ENCODE measurements at regions not wholly inside any gene's neighbourhood (a gene's known extent, or its start where the extent isn't known, plus 50 kb on each side); places are given as distances from the start of the nearest gene placed in this dataset.

DNA sequence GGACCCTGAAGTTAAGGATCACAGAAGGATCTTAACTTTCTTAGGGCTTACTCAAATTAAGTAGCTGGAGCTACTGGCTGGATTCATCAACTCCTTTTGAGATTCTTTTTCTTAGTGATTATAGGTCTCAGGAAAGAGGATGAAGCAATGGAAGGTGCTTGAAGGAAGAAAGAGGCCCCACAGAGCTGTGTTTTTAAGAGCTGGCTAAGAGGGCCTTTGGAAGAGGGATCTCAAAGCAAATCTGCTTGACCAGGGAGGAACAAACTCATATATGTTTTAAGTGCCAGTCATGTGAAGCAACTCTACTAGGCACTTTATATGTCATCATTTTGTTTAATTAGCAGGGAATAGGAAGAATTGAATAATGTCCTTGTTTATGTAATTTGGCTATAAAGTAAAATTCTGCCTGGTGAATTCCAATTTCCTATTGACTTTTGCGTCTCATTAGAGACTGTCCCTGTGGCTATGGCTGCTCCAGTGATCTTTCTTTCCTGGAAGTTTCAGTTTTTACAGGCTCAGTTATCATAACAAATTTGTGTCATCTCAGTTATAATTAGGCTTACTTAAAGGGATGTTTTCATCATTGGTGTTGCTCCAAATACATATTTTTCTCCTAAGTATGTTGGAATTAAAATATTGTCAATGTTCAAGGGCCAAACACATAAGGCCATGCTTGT, 222.8 kb upstream of the CITED2 start:
- FAIRE-seq = no peak

DNA sequence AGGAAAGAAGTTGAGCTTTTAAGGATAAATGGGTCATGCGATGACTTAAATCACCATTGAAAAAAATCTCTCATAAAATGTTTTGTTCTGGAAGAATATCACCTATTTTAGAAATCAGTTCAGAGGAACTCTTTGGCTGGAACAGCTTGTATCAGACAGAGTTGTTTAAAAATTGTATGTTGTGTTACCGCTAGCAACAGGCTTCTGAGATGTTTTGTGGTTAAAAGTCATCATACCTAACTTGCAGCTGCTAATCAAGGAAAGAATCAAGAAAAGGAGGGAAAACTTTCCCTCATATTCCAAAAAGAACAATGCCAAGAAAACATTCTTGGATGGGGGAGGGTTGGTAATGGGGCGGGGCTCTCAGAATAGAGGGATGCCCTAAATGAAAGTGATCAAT, 220.7 kb upstream of the CITED2 start:
- FAIRE-seq = no peak

DNA sequence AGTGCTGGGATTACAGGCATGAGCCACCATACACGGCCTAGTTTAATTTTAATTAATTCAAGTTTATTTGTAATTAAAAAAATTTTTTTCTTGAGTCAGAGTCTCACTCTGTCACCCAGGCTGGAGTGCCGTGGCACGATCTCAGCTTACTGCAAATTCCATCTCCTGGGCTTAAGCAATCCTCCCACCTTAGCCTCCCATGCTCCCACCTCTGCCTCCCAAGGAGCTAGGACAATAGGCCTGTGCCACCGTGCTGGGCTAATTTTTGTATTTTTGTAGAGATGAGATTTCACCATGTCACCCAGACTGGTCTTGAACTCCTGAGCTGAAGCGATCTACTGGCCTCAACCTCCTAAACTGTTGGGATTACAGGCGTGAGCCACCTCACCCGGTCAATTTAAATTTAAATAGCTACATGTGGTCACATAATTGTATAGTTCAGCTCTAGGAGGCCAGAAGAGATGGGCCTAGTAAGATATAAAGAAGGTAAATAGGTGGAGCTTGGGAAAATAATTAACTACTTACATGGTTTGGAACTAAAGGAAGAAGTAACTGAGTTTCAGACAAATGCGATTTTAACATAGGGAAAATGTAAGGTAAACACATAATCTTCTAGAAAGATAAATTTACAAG, 220.0 kb upstream of the CITED2 start:
- FAIRE-seq = no peak

DNA sequence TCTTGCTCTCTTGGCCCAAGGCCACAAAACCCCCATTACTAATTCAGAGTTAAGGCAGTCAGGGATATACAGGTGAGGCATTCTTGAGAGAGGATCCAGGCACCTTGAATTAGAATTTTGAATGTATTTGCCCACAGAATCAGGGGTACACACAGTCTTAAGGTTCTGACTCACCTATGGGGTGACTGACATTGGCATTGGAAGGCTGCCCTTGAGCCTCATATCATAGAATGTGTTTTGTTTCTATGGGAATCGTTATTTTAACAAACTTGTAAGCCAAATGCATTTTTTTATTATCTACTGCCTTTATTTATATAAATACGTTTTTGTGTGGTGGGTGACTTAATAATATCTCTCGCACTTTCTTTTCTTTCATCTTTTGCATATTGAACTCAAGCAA, 218.6 kb upstream of the CITED2 start:
- no peak for FAIRE-seq

DNA sequence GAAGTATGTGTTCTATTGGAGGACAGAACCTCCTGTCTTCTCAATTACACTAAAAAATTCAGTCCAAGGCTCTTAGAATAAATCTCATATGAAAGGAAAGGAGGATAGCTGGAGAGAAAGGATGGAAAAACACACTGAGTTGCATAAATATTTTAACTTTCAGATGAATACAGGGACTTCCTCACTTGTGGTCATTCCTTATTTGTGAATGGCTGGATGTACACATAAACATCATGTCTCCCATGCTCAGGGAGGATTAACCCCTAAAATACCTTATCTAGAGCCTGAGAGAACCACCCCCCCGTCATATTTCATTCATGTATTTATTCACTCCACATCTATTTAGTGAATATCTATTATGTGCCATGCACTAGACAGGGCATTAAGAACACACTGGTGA, 217.6 kb upstream of the CITED2 start:
- FAIRE-seq = no peak

DNA sequence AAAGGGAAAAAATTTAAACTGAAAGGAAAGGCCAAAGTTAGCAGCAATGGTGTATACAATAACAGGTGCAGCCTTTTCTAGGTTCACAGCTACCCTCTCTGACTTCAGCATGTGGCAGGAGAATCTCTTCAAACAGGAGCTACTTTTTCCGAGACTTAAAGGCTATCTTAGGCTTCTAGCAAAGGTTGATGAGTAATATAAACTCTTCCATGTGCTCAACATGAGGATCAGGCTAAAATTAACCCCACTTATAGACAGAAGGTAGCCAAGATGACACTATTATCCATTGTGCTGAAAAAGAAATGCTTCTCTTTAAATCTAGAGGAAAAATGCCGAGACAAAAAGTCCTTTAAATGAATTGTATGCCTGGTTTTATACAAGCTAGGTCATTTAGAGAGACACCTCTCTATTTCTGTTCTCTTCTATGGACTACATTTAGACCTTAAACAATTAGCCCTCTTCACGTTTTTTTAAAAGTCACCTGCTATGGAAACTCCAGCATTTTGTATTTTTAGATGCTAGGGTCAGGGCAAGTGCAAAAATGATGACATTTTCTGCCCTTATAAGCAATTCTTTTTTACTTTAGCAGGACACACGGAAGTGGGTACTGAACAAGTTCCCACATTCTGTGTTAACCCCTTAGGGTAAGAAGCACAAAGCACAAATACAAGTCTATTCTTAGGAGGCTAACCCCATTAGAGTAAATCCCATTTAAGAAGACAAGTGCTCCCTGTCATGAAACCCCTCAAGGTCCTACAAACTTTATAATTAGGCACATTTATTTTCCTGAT, 216.8 kb upstream of the CITED2 start:
- no peak for FAIRE-seq

DNA sequence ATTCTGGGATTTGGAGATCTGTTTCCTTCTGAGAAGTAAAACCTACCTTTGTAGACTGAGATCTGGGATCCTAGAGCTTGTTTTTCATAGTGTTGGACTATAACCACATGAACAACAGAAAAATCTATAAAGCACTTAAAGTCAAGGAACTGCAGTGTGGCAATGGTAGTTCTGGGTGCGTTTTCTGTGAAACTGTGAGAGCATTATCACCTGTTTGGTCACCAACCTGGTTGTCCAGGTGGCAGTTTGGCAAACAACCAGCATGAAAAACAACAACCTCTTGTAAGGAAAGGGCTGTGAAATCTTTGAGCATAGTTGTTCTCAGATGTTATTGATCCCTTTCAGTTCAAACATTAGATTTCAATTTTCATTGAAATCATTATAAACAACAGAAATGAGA, 215.8 kb upstream of the CITED2 start:
- FAIRE-seq = no peak

DNA sequence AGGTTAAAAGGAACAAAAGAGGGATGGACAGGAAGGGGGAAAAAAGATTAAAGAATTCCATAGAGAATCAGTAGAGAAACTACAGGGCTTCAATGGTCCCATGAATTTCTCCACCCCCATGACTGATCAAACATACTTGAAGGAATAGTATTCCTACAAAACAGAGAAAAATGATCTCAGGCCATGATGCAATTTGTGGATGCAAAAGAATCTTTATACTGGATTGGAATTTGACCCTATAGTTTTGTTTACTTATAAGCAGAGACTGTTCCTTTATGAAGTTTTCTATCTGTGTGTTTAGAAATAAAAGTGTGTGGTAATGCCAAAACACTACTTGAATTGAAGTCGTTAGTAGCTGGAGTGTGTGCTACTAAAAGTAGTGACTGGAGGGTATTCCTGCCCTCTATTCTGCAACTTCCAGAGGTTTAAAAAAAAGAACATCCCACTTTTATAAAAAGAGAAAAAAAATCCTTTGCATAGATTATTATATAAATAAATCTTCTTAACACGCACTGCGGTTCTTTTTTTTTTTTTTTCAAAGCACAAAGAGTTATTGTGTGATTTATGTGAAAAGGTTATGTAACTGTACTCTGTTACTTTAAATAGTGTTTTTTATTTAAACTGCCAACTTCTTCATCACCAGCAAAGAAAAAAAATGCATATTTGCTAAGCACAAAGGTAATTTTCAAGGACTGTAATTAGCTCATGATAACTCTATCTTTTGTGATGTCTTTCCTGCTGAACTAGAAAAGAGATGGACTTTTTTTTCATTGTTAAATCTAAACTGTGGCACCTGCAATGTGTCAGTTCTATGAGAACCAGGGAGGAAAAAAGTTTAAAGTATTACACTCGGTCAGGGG, 214.5 kb upstream of the CITED2 start:
- FAIRE-seq = no peak

DNA sequence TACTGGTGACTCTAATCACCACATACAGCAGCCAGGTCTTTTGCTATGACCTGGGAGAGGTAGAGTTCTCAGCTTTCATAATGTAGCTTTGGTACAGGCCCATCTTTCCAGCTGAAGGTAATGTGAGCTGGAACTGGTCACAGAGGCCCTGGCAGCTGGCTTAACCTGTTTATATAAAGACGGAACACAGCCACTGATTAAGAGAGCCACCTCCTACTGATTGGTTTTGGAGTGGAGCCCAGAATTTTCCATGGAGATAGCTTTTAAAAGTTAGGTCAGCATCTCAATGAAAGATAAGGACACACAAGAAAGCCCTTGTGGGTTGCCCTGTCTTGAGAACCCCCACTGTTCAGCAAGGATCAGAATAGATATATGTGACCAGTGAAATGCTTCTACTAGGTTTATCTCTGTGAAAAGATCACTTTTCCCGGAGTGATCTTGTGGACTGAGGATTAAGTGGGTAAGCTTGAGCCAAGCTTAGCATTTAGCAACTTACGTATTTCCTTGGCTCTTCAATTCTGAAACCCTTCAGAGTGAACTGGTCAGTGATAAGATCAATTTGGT, 213.7 kb upstream of the CITED2 start:
- FAIRE-seq = no peak

DNA sequence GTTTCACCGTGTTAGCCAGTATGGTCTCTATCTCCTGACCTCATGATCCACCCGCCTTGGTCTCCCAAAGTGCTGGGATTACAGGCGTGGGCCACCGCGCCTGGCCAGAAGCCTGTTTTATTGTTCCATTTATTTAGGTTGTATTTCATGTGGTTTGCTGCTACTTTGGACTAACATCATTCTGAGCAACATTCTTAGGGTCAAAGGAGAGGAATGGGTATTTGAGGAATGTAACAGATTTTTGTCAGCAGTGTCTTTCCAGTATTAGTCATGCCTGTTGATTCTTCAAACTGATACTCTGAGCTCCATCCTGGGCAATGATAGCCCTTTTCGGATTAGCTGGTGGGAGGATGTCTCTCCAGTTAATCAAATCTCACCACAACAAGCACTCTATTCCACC, 213.0 kb upstream of the CITED2 start:
- no peak for FAIRE-seq

DNA sequence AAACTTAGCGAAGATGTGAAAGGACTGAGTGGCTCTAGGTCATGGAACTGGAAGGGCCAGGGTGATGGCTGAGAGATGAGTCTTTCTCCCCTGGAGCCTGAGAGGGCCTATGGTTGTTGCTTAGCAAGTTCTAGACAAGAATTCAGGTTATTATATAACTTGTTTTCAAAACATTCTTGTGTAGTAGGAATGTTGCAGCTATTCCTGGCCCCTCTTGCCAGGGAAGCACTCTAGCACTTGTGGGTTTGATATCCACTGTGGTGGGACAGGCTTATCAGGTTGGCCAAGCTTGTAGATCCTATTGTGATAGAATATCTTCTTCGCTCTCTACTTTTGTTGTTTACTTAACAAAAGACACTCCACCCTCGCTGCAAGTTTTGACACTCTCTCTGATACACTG, 211.8 kb upstream of the CITED2 start:
- FAIRE-seq = no peak

DNA sequence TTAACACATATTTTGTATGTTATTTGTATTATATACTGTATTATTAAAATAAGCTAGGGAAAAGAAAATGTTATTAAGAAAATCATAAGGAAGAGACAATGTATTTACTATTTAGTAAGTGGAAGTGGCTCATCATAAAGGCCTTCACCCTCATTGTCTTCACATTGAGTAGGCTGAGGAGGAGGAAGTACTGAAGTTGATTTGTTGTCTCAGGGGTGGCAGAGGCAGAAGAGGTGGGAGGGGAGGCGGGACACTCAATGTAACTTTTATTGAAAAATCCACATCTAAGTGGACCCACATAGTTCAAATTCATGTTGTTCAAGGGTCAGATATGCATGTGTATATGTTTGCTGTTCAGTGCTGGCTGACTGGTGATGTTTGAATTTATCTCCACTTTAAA, 210.2 kb upstream of the CITED2 start:
- no peak for FAIRE-seq

DNA sequence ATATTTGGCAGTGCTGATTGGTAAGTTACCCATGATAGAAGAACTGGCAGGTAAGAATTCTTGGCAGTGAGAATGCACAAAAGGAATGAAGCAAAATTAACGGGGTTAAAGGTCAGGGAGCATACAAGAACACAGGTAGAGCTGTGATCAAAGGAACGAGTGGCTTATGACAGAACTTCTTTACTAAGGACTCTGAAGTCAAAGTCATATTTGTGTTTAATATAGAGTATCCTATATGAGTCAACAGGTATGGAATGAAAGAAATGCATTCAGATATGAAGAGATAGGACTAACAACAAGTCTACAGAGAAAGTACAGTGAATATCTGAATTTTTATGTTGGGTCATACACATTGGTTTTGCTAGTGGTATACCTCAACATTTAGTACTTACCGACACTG, 209.0 kb upstream of the CITED2 start:
- no peak for FAIRE-seq

DNA sequence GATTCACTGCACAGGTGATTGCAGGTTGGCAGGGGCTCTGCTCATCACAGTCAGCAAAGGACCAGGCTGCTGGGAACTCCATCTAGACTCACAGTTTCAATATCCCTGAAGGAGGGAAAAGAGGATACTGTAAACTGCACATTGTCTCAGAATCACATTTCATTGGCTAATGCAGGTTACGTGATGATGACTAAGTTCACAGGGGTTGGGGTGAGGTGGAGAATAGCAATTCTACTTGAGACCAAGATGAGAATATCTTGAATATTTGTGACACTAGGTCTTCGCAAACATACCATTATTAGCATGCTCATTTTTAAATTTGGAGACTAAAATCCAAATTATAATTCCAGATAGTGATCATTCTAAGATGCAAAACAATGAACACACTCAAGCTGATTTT, 208.5 kb upstream of the CITED2 start:
- no peak for FAIRE-seq

DNA sequence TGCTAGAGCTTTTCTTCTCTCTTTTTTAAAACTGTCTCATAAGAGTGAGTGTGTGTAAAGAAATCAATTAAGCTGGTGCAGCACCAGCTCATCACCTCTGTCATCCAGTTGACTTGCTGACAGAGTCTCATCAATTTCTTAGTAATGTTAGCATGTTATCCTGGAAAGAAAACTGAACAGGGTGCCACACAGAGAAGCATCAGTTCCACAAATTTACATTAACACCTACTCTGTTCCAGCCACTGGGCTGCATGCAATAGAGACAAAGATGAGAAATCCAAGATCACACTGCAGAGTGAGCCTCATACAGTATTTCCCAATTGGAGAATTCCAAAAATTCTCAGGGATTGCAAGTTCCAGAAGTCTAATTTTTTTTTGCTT, 207.0 kb upstream of the CITED2 start:
- no peak for FAIRE-seq

DNA sequence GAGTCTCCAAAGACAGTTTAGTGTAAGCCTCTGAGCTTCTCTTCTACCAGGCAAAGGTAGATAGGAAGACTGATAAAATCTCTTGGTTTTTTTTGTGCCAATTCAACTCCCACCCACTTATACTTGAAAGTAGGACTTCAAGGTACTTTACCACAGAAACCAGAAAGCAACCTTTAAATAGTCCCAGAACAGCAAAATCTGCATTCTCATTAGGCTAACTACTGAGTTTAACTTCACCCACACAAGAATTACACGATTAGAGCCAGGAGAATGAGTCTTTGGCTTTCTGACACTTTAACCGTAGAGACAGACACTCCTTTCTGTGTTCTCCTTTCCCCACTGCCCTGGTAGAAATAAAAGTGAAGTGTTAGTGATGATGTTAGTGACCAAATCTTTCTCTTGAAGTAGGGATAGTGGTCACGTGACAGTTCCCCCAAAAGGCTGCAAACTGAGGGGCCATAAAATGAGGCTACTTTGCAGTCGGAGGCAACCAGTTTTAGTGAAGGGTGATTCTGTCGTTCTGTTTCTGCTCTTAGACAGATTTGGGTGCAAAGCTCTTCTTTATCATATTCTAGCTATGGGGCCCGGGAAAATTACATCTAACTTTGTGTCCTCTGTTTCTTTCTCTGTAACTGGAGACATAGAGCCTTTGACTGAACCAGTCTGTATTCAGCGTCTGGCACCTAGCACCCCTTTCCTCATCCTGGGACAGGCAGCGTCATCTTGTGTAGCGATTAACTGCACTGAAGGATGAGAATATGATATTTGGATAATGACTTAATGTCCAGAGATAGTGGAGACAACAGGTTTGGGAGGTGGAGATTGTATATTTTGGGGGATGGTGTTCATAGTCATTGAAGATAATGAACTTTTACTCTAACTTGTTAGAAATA, 206.4 kb upstream of the CITED2 start:
- no peak for FAIRE-seq

DNA sequence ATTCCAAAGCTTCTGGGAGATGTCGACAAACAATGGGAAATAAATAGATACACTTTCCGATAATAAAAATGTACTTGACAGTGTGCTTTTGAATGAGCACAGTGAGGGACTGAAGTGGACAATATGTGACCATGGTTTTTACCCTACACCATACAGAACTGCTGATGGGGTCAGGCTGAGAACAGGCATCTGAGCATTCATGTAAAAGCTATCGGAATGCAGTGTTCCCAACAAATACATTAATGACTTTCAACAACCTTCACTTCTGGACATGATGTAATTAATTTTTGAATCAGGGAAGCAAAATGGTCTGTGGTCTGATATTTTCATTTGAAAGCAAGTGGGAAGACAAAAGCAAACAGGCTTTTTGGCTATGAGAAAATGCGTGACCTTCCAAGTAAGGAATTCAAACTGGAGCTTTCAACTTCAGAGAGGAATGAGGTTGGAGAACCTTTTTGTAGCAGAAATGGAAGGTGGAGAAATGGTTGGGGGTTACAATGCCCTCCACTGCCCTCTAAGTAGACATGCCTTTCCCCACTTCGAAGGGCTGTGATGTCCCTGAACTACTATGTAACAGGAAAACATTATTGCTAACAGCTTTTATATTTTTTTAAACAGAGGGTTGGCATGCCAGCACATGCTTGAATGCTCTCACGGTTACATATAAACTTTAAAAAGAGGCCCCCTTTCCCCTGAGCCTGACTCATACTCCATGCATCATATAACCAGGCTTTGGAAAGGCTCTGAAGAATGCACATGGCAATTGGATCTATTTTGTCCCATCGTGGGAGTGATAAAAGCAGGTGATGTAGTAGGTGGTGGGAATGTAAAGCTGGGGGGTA, 203.5 kb upstream of the CITED2 start:
- FAIRE-seq = no peak

DNA sequence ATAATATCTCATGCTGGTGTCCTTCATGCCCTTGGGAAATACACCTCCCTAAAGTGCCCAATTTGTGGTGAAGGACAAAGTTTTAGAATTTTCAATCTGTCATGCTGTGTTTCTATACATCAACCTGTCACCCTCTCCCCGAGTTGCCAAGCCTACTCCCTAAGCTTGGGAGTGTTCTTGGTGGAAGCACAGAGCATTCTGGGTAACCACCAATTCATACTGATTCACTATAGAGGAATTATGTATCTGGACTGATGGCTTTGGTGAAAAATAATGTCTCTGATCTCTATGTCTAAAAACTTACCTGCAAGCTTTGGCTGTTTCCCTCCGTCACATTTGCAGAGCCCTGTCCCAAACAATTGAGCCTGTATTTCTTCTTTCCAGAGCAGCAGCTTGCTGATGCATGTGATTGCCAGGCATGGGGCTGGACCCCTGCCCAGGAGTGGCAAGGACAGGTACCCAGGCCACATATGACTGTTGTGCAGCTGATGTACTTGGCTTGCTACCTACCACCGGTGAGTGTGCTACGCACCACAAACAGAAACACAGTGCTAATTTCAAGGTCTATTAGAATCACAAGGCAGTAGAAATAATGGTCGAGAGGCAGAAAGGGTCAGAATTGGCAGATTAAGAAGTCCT, 202.8 kb upstream of the CITED2 start:
- FAIRE-seq = no peak

DNA sequence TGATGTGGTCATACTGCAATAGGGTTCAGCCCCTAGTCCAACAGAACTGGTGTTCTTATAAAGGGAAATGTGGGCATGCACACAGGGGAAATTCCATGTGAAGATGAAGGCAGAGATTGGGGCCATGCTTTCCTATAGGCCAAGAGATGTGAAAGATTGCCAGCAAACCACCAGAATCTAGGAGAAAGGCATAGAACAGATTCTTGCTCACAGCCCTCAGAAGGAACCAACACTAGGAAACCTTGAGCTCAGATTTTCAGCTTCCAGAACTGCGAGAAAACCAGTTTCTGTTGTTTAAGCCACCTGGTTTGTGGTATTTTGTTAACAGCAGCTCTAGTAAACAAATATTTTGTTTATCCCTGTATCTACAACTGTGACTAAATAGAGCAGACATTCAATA, 197.6 kb upstream of the CITED2 start:
- FAIRE-seq = no peak

DNA sequence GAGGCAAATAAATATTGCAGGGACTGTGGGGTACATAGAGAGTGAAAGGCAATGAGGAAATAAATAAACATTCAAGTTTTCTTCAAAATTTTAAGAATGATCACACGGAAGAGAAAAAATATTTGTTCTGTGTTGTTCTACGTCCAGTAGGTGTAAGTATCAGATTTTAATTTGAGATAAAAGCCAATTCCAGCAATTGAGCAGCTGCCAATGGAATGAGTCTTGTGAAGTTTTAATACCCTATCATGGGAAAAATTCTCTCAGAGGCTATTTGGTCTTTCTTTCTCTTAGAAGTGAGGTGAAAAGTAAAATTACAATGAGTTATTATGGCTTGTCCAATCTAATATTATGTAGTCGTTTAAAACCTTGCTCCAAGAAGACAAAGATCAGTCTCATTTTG, 195.7 kb upstream of the CITED2 start:
- no peak for FAIRE-seq
